NCI-H526 (cell line): ENCODE measurements at regions not wholly inside any gene's neighbourhood (a gene's known extent, or its start where the extent isn't known, plus 50 kb on each side); places are given as distances from the start of the nearest gene placed in this dataset.

Experiments
- DNase-seq, 2 experiments: peaks; one replicate each; lab custom pipeline; 2025; lab: John Stamatoyannopoulos, UW

DNA sequence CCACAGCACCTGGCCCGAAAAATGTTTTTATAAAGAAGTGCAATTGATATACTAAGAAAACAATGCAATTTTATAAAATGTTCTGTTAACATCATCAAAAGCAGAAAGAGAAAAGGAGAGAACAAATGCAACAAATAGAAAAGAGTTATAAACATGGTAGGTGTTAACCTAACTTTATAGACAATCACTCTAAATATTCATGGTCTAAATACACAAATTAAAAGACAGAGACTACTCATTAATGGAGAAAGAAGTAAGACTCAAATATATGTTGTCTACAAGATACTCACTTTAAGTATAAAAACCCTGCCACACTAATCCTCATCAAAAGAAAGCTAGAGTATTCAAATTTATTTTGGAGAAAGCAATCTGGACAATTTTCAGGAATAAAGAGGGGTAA, 425.3 kb upstream of the ANKRD30A start:
- DNase-seq: no peak

DNA sequence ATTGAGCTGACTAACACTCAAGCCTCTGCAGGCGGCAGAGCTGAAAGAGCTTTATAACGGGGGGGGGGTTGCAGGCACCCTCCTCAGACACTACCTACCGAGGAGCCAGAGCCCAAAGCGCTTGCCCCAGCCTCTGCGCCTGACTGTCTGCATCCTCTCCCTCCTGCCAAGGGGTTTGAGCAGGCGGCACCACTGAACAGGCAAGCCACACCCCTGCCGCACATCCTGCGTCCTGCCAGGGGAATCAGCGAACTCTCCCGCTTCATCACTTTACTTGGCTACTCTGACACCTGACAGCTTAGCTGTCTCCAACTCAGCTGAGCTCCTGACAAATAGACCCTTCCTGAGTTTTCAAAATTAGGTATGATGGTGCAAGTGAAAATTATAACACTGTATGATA, 432.6 kb upstream of the ANKRD30A start:
- no peak for DNase-seq

GRCh38 chr10:36688717-36689116, 436.7 kb upstream of the ANKRD30A start:
- no peak for DNase-seq

- DNase-seq: no peak
These were observed 442.0 kb upstream of the ANKRD30A start for GRCh38 chr10:36683421-36683820.

DNA sequence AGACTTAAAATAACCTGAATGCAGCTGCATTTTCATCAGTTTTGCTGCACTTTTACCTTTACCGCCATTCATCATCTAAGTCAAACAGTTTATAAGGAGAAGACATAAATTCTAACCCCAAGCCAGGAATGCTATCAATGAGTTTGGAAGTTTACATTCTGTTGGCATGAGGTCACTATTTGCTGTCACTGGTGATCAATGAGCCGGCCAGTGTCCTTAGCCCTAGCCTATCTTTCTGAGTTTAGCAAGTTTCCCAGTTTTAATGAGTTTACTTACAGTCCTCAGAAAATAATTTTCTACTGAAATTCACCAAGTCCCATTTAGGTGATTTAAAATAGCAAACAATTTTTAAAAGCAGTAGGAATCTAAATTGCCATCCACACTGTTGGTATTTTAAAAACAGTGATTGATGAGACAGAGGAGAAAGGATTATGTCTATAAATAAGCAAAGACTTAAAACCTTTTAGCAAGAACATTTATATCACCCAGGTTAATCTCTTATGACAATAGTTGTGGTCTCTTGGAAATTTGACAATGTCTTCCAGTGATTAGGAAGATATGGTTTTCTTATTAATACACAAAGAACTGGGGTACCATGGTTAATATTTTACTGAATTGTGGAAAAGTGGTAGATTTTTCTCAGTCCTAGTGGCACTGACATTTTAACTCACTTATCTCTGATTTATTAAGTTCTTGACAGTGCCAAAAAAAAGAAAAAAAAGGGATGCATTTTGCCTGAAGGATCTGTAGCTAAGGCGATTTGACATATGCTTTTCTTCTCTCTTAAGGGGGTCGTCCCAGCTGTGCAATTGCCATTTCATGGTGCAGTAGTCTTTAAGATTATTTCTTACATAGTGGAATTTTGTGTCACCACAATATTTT, 443.4 kb upstream of the ANKRD30A start:
- DNase-seq: no peak

DNA sequence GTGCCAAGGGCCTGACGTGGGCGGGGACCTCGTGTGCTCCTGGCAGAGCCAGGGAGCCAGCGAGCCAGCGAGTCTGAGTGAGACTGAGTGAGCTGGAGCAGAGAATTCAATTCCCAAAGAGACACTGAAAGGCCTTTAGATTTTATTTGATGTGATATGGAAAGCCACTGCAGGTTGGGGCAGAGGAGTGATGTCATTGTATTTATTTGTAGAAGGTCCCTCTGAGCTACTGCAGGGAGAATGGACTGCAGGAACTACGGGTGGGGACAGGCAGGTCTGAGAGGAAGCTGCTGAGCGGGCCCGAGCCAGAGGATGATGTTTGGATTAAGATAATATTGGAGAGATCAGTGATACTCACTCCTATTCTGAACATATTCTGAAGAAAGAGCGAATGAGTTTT, 445.8 kb upstream of the ANKRD30A start:
- DNase-seq: no peak

- no peak for DNase-seq
These were observed 448.0 kb upstream of the ANKRD30A start for GRCh38 chr10:36677431-36677768.

DNA sequence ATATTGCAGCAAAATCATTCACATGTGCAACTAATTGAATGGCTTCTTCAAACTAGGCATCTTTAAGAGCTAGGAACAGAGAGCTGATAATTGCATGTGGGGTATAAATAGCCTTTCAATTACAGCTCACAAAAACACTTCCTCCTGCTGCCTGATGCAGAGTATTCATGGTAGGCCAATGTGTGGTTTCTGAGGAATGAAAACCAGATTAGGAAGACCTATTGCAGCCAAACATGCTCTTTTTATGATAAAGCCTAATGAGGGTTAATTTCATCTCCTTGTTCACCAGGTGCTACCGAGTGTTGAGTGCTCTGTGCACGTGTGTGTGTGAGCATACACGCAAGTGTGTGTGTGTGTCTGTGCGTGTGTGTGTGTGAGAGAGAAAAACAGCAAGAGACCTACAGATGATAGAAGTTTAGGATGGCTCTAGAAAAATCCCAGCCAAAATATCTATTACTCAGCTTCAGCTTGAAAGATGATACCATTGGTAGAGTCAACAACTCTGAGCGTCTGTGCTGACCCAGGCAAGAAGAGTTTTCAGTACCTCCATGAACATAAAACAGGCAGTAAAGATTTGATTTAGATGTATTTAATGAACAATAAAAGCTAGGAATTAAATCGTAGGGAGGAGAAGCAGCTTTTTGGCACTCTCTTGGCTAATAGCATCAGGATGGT, 448.5 kb upstream of the ANKRD30A start:
- DNase-seq: no peak

DNA sequence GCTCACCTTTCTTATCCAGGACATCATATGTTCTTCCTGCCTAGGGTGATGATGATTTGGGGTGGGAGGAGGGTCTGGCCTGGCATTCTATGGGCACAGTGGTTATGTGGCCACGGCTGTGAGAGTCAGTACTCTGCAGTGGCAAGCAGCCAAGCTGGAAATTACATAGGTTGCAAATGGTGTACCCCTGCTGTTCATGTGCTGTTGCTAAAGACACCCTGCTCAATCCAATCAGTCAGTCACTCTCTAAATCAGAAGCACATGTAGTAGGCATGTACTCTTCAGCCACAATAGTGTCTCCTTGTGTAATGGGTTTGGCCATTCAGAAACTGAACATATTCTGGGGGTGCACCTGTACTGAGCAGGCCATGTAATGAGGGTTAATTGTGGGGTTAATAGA, 449.1 kb upstream of the ANKRD30A start:
- DNase-seq: no peak

- DNase-seq: no peak
These were observed 449.9 kb upstream of the ANKRD30A start for GRCh38 chr10:36675458-36675880.

DNA sequence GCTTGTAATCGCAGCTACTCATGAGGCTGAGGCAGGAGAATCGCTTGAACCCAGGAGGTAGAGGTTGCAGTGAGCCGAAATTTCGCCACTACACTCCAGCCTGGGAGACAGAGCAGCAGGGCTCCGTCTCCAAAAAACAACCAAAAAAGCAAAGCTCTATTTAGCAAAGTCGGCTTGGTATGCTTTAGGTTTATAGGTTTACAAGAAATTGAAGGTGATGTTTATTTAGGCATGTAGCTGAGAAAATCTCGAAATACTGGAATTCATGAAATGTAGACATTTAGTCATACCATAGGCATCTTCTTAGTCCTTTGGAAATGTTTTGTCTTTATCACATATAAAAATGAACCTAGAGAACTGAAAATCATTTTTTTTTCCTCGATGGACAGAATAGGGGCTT, 453.8 kb upstream of the ANKRD30A start:
- no peak for DNase-seq

GRCh38 chr10:36670621-36671402, 454.6 kb upstream of the ANKRD30A start:
- no peak for DNase-seq

DNA sequence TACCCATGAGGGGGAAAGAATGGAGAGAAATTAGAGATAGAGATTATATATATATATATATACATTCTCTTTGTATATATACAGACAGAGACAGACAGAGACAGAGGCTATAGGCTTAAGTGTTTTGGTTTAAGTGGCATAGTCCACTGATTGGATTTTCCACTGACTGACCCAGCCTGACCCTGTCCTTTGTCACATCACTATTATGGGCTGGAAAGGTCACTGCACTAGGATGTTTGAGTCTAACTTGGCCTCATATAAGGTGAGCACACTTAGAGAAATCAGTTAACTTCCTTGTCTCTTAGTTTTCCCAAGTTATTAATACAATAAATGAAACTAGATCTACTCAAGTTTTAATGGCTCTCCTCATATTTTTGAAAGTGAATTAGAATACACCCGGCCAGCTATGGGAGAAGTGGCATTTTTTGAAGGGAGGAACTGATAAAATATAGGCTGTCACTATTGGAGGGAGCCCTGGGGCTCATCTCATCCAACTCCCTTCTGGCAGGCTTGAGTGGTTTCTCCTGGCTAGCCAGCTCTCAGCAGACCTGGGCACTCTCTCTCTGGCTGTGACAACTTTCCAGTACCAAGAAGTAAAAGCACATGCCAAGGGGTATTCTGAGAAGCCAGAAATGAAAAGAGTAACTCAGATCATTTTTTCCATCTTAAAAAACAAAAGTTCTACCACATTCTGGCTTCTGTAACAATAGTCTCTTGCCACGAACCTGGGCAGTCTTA, 455.6 kb upstream of the ANKRD30A start:
- DNase-seq: no peak

GRCh38 chr10:36666451-36666850, 458.9 kb upstream of the ANKRD30A start:
- no peak for DNase-seq

DNA sequence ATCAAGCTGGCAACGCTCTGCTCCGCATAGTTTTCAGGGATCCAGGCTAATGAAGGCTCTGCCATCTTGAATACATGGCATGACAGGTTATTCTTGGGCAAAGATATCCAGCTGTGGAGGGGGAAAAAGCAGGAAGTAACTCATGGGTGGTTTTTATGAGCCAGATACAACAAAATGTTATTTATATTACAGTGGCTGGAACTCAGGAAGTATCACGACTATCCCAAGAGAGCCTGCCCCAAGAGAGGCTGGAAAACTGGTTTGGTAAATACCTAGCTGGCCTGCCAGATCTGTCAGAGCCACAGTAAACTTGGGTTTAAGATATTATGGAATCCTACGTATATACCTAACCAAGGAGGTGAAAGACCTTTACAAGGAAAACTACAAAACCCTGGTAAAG, 462.8 kb upstream of the ANKRD30A start:
- DNase-seq: no peak

GRCh38 chr10:36650274-36650673, 475.1 kb upstream of the ANKRD30A start:
- DNase-seq: no peak

- DNase-seq: no peak
These were observed 477.9 kb upstream of the ANKRD30A start for GRCh38 chr10:36647540-36647939.

DNA sequence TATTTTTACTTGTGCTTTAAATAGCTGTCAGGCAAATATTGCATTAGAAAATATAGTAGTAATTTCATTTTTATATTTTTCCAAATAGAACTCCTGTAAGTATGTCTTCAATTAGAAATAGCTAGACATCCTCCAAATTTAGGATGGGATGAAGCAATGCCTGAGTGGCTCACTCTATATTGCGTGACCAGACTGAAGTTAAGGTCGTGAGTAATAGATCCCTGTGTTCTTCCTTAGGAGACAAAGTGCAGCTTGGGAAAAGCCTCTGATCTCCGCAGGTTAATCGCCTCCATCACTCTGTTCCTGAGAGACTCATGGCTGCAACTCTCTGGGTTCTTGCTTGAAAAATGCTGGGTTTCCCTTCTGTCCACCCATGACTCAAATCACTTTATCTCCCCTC, 484.8 kb upstream of the ANKRD30A start:
- DNase-seq: no peak

DNA sequence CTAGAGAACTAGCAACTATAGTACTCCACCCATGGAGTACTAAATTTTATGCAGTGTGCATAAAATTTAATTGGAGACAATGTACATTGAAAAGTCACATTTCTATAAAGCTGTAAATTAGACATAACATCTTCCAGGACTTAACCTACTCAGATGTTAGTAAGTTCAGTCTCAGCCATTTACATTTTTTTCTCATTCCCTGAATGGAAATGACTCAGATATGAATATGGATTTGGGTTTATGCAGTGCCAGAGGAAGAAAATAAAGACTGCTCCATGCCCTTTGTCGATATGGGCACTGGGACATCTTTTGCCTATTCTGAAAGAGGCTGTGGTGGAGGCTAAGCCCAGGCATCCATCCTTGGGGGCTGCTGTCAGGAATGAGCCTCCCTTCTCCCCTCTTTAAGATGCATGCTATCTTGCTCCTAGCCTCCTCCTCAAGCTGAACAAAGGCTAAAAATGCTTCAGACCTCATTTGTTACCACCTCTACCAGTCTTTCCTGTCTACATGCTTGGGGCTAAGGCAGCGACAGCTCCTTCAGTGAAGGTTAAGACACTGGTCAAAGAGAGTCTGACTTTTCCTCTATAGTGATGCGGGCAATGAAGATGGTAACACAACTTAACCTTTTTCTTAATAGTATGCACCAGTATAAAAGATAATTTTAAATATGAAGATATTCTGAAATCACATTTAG, 486.8 kb upstream of the ANKRD30A start:
- no peak for DNase-seq

DNA sequence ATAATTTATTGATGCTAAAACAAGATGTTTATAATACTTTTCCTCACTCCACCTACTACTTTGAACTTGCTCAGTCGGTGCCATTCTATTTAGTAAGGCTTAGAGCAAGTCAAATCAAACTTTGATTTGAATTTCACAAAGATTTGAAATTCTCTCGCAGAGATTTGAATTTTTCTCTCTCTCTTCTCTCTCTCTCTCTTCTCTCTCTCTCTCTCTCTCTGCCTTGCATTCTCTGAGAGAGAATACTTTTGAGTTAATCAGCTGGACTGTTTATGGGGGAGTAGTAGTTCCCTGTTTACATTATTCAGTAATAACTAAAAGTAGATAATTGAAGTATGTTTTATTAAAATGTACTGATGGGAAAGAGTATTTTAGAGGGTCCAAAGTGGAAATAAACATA, 488.5 kb upstream of the ANKRD30A start:
- DNase-seq: no peak

DNA sequence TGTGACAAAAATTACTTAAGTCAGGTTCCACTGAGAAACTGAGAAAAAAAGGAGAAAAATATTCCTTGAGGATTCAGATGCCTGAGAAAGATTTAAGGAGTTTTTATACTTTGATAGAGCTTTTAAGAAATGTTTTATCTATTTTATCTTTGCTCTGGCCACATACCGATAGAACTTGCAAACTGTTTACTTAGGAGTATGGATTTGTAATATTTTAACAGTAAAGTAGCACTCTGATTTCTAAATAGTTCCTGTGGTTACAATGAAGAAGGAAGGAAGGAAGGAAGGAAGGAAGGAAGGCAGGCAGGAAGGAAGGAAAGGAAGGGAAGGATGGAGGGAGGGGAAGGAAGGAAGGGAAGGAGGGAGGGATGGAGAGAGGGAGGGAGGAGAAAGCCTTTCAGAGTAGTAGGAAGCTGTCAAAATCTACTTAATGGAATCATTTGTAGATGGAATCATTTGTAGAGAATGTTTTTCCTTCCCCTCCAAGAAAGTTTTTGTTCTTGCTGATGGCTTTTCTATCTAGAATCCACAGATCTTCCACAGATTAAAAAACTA, 489.0 kb upstream of the ANKRD30A start:
- no peak for DNase-seq
